K562 (cell line): ENCODE measurements at regions not wholly inside any gene's neighbourhood (a gene's known extent, or its start where the extent isn't known, plus 50 kb on each side); places are given as distances from the start of the nearest gene placed in this dataset.

Experiments used
- ATAC-seq: fragments of 200-7000 bp; cut with Tn5 transposase; 3 replicates; pipeline ENCODE4 v1.9.1; 2020; ENCODE audit warnings: moderate library complexity
- BruUV-seq: library from RNA; stranded (reverse); fragments of 400-500 nt; replicated peaks from 2 replicates; lab custom pipeline; 2021; lab: Mats Ljungman, UMichigan
- CTCF ChIA-PET: fragments of 300-600 bp; formaldehyde crosslinking; extraction: SDS; loops from one replicate; lab custom pipeline; 2021; ENCODE audit warnings: low intra/inter-chr PET ratio; lab: Yijun Ruan, JAX
- POLR2A ChIA-PET: fragments of 300-600, 350-650 bp; sonication (Branson Sonifier 250); formaldehyde crosslinking; extraction: SDS; loops from one replicate; lab custom pipeline; 2021; ENCODE audit warnings: antibody characterized with exemption, inconsistent platforms; lab: Yijun Ruan, JAX
- DNase-seq, 4 experiments: peaks; one replicate each; pipeline versions ENCODE4 v3.0.0 to v3.0.0-alpha.2; 2011 to 2018; ENCODE audit warnings: low spot score in 3 of 4, mixed read lengths in 3 of 4; ENCODE audit errors: extremely low read depth in 1 of 4
- FAIRE-seq: peaks from 2 replicates; lab custom pipeline; 2011; peaks lifted over from hg19 to GRCh38; lab: Jason Lieb, UNC
- H2AFZ ChIP-seq: 2 replicates; pipeline ENCODE4 v1.6.0; 2011; ENCODE audit warnings: low read depth, low read length, control low read depth, inconsistent platforms
- H3K27ac ChIP-seq: fragments of 200-600 bp; 3 replicates; pipeline ENCODE4 v1.8.0; 2011; ENCODE audit warnings: low read depth, mild to moderate bottlenecking, control low read depth, inconsistent platforms, low read length, moderate library complexity, mixed read lengths; ENCODE audit errors: extremely low read depth
- H3K27me3 ChIP-seq, 2 experiments: fragments of 300-600 bp in 1 of 2; 2 replicates in 1 of 2; 3 replicates in 1 of 2; pipeline versions ENCODE4 v1.6.0 to v1.8.0; 2011; ENCODE audit warnings: inconsistent platforms in 2 of 2, low read length in 2 of 2, mild to moderate bottlenecking in 1 of 2, mixed read lengths in 1 of 2, moderate library complexity in 1 of 2; ENCODE audit not compliant: control insufficient read depth in 2 of 2, insufficient read depth in 2 of 2
- H3K36me3 ChIP-seq: fragments of 300-600 bp; 3 replicates; pipeline ENCODE4 v1.8.0; 2011; ENCODE audit warnings: mild to moderate bottlenecking, low read length, inconsistent platforms; ENCODE audit not compliant: control insufficient read depth, insufficient read depth
- H3K4me1 ChIP-seq, 2 experiments: fragments of 200-600 bp in 1 of 2; replicated peaks in 1 of 2; 2 replicates in 1 of 2; 3 replicates in 1 of 2; pipeline versions ENCODE4 v1.5.1 to v1.8.0; 2011; ENCODE audit warnings: inconsistent platforms in 2 of 2, low read length in 2 of 2, mild to moderate bottlenecking in 1 of 2, mixed read lengths in 1 of 2, moderate library complexity in 1 of 2; ENCODE audit not compliant: control insufficient read depth in 2 of 2, insufficient read depth in 2 of 2
- H3K4me2 ChIP-seq: 2 replicates; pipeline ENCODE4 v1.6.1; 2011; ENCODE audit warnings: low read length, control low read depth, inconsistent platforms, mixed read lengths; ENCODE audit not compliant: insufficient read depth
- H3K4me3 ChIP-seq: fragments of 200-600 bp; sonication (generic), shearing (Covaris generic); 2 replicates; pipeline ENCODE4 v1.5.1; 2016; ENCODE audit warnings: control low read depth, inconsistent platforms
- H3K79me2 ChIP-seq: fragments of 200-600 bp; 3 replicates; pipeline ENCODE4 v1.8.0; 2011; ENCODE audit warnings: low read length, inconsistent platforms; ENCODE audit not compliant: control insufficient read depth, insufficient read depth
- H3K9ac ChIP-seq, 2 experiments: 2 replicates each; pipeline versions ENCODE4 v1.6.0 to v1.6.1; 2011; ENCODE audit warnings: low read depth in 2 of 2, low read length in 2 of 2, control low read depth in 1 of 2, inconsistent platforms in 1 of 2, mild to moderate bottlenecking in 1 of 2, mixed read lengths in 1 of 2; ENCODE audit not compliant: insufficient read depth in 1 of 2
- H3K9me1 ChIP-seq: one replicate; pipeline ENCODE4 v1.6.0; 2011; ENCODE audit warnings: inconsistent platforms, mild to moderate bottlenecking, low read length, moderate library complexity; ENCODE audit not compliant: control insufficient read depth, insufficient read depth
- H3K9me3 ChIP-seq: replicated peaks from 2 replicates; pipeline ENCODE4 v1.5.1; 2011; ENCODE audit warnings: low read depth, low read length, inconsistent platforms; ENCODE audit not compliant: control insufficient read depth, insufficient read depth
- H4K20me1 ChIP-seq: replicated peaks from 2 replicates; pipeline ENCODE4 v1.6.1; 2011; ENCODE audit warnings: low read length, inconsistent platforms, mixed read lengths; ENCODE audit not compliant: control insufficient read depth, insufficient read depth
- ELF1 ChIP-seq: fragments of 200-800 bp; sonication (Bioruptor generic); IDR thresholded peaks from 2 replicates; pipeline ENCODE4 v1.6.1; 2016; ENCODE audit warnings: missing genetic modification characterization, missing compliant biosample characterization
- FOXM1 ChIP-seq, 2 experiments: fragments of 450-650 bp in 1 of 2; sonication (generic) in 1 of 2; formaldehyde crosslinking in 1 of 2; IDR thresholded peaks; 2 replicates each; pipeline versions ENCODE4 v1.6.1 to v1.9.0; 2017 to 2022; ENCODE audit warnings: low read depth in 2 of 2, mild to moderate bottlenecking in 2 of 2, missing genetic modification reagents in 1 of 2, moderate library complexity in 1 of 2
- GTF2A2 ChIP-seq: IDR thresholded peaks from 2 replicates; pipeline ENCODE4 v1.6.1; 2016; ENCODE audit warnings: mild to moderate bottlenecking, missing genetic modification characterization, missing compliant biosample characterization
- HDAC3 ChIP-seq: fragments of 450-650 bp; IDR thresholded peaks from 2 replicates; pipeline ENCODE4 v1.6.1; 2018; ENCODE audit warnings: borderline replicate concordance, mild to moderate bottlenecking, moderate library complexity; ENCODE audit not compliant: partially characterized antibody
- HOXB6 ChIP-seq: fragments of 250-450 bp; sonication (Bioruptor Pico); IDR thresholded peaks from 2 replicates; pipeline ENCODE4 v1.5.1; 2022; ENCODE audit warnings: mild to moderate bottlenecking, borderline replicate concordance
- JUND ChIP-seq, 2 experiments: IDR thresholded peaks; 2 replicates in 1 of 2; 3 replicates in 1 of 2; pipeline ENCODE4 v1.6.1; 2011; ENCODE audit warnings: borderline replicate concordance in 2 of 2, low read depth in 2 of 2, low read length in 2 of 2, improper control_type of control experiment in 1 of 2, missing biosample characterization in 1 of 2, missing genetic modification characterization in 1 of 2, missing genetic modification reagents in 1 of 2
- NFXL1 ChIP-seq: fragments of 450-650 bp; formaldehyde crosslinking; IDR thresholded peaks from 2 replicates; pipeline ENCODE4 v1.4.0; 2021; ENCODE audit warnings: mild to moderate bottlenecking
- SREBF2 ChIP-seq: sonication (generic); formaldehyde crosslinking; IDR thresholded peaks from 2 replicates; pipeline ENCODE4 v1.4.0; 2020; ENCODE audit warnings: mild to moderate bottlenecking, missing genetic modification reagents
- ZNF282 ChIP-seq: sonication (generic); formaldehyde crosslinking; IDR thresholded peaks from 2 replicates; pipeline ENCODE4 v1.8.1; 2023; ENCODE audit warnings: missing genetic modification reagents
- ZNF830 ChIP-seq: fragments of 250-450 bp; sonication (Bioruptor Pico); IDR thresholded peaks from 2 replicates; pipeline ENCODE4 v1.5.0; 2021; ENCODE audit warnings: mild to moderate bottlenecking
- WGBS: fragments of 100-300 bp; shearing (Covaris generic); methylation state at CpG from one replicate; pipeline ENCODE4 v1.1.6; 2016; ENCODE audit warnings: low coverage, mixed read lengths; ENCODE audit not compliant: insufficient coverage; ENCODE audit errors: missing lambda C conversion rate; 5-methylcytosine and 5-hydroxymethylcytosine counted together
- in situ Hi-C: fragments of 300-500 bp; cut with MboI; formaldehyde crosslinking; loops from 4 replicates; pipeline ENCODE4 v1.15.0; 2018; ENCODE audit warnings: inconsistent platforms, mixed read lengths
- intact Hi-C: fragments of 100-400 bp; cut with micrococcal nuclease; formaldehyde crosslinking; loops from 2 replicates; pipeline ENCODE4 v1.14.2; 2022
- TF ChIP-seq, protein P1 (sequence below): sonication (generic); formaldehyde crosslinking; IDR thresholded peaks from 2 replicates; pipeline ENCODE4 v1.8.0; 2023; ENCODE audit warnings: mild to moderate bottlenecking, missing genetic modification reagents
- TF ChIP-seq, protein P2 (sequence below): fragments of 250-450 bp; sonication (Bioruptor Pico); IDR thresholded peaks from 2 replicates; pipeline ENCODE4 v1.8.0; 2022; ENCODE audit warnings: inconsistent platforms, mild to moderate bottlenecking, moderate library complexity, borderline replicate concordance

DNA sequence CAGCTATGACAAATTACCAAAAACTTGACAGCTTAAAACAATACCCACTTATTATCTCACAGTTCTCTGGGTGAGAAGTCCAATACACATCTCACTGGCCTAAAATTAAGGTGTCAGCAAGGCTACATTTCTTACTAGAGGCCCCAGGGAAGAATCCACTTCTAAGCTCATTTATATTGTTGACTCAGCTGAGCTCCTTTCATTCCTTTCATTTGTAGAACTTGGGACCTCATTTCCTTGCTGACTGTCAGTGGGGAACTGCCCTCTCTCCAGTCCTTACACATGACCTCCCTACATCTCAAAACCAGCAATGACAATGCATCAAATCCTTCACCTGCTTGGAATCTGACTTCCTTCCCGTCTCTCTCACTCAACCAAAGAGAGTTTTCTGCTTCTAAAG is 240.3 kb downstream of the IPMK start (continued):
- TF ChIP-seq, protein P1, sequence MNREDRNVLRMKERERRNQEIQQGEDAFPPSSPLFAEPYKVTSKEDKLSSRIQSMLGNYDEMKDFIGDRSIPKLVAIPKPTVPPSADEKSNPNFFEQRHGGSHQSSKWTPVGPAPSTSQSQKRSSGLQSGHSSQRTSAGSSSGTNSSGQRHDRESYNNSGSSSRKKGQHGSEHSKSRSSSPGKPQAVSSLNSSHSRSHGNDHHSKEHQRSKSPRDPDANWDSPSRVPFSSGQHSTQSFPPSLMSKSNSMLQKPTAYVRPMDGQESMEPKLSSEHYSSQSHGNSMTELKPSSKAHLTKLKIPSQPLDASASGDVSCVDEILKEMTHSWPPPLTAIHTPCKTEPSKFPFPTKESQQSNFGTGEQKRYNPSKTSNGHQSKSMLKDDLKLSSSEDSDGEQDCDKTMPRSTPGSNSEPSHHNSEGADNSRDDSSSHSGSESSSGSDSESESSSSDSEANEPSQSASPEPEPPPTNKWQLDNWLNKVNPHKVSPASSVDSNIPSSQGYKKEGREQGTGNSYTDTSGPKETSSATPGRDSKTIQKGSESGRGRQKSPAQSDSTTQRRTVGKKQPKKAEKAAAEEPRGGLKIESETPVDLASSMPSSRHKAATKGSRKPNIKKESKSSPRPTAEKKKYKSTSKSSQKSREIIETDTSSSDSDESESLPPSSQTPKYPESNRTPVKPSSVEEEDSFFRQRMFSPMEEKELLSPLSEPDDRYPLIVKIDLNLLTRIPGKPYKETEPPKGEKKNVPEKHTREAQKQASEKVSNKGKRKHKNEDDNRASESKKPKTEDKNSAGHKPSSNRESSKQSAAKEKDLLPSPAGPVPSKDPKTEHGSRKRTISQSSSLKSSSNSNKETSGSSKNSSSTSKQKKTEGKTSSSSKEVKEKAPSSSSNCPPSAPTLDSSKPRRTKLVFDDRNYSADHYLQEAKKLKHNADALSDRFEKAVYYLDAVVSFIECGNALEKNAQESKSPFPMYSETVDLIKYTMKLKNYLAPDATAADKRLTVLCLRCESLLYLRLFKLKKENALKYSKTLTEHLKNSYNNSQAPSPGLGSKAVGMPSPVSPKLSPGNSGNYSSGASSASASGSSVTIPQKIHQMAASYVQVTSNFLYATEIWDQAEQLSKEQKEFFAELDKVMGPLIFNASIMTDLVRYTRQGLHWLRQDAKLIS (CRISPR knock-in tag), result no peak
- no peak for TF ChIP-seq HOXB6

DNA sequence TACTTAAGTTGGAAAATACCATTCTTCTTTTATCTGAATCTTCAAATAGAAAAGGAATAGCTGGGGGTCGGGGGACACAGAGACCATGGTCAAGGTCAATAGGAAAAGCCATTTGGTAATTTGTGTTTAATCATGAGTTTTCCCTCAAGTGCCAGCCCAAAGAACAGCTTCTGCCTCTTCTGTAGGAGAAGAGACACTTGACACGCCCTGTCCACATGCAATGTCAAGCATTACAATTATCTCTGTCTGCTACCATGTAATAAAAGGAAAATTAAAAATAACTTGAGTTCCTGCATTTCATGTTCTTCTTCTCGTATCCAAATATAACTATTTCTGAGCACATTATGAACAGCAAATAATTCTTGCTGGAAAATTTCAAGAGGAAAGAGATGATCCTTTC is 241.7 kb downstream of the IPMK start:
- FAIRE-seq (no peak), DNase-seq (no peak), ATAC-seq (no peak)
- no peaks in the 10 kb centered on the region for H3K36me3 ChIP-seq
- no TSS peak for BruUV-seq
- H3K79me2 ChIP-seq, result no peaks in the 10 kb centered on the region
- in situ Hi-C loops, result no loop called here
- no peak overlapping the region for H3K4me3 ChIP-seq
- ChIA-PET CTCF (no interaction called here), POLR2A (no interaction called here)
- no peaks in the 10 kb centered on the region for H3K4me1 ChIP-seq
- H3K9ac ChIP-seq, result no peak overlapping the region
- TF ChIP-seq ELF1 (tag) (no peak), GTF2A2 (no peak), JUND (IDR thresholded peaks at IDR 0.05; ENCODE audit: borderline replicate concordance, low read depth, low read length) (no peak), JUND (tag; IDR thresholded peaks at IDR 0.05; ENCODE audit: borderline replicate concordance, low read depth, low read length) (no peak), SREBF2 (CRISPR knock-in tag) (no peak), NFXL1 (no peak), FOXM1 (IDR thresholded peaks at IDR 0.05; ENCODE audit: low read depth) (no peak), FOXM1 (CRISPR knock-in tag; IDR thresholded peaks at IDR 0.05; ENCODE audit: low read depth) (no peak), ZNF830 (no peak), ZNF282 (CRISPR knock-in tag) (no peak), HDAC3 (no peak)
- TF ChIP-seq, protein P2, sequence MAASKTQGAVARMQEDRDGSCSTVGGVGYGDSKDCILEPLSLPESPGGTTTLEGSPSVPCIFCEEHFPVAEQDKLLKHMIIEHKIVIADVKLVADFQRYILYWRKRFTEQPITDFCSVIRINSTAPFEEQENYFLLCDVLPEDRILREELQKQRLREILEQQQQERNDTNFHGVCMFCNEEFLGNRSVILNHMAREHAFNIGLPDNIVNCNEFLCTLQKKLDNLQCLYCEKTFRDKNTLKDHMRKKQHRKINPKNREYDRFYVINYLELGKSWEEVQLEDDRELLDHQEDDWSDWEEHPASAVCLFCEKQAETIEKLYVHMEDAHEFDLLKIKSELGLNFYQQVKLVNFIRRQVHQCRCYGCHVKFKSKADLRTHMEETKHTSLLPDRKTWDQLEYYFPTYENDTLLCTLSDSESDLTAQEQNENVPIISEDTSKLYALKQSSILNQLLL, result no peak
- no peak overlapping the region for H3K4me2 ChIP-seq
- no peak overlapping the region for H2AFZ ChIP-seq
- no peaks in the 10 kb centered on the region for H3K9me1 ChIP-seq
- no peaks in the 10 kb centered on the region for H3K27me3 ChIP-seq
- 0% methylated on average over 3 of the region's 3 CpGs for WGBS
- H3K27ac ChIP-seq, result no peak overlapping the region
- no peaks in the 10 kb centered on the region for H3K9me3 ChIP-seq
- no peaks in the 10 kb centered on the region for H4K20me1 ChIP-seq
- intact Hi-C loops, result no loop called here
